GM13977 (cell line): ENCODE measurements at regions not wholly inside any gene's neighbourhood (a gene's known extent, or its start where the extent isn't known, plus 50 kb on each side); places are given as distances from the start of the nearest gene placed in this dataset.

Source experiments
- DNase-seq: peaks from one replicate; pipeline ENCODE4 v3.0.0; 2012; ENCODE audit warnings: low spot score
- in situ Hi-C: fragments of 300-500 bp; cut with MboI; formaldehyde crosslinking; loops from one replicate; pipeline ENCODE4 v1.12.0; 2022; ENCODE audit warnings: low sequenced_read_pairs, low pct_unique_long_range_greater_than_20kb, mixed read lengths, inconsistent platforms; ENCODE audit not compliant: unreplicated experiment
- TF ChIP-seq, protein P1 (sequence below): IDR thresholded peaks from 2 replicates; pipeline ENCODE4 v1.5.1; 2012; ENCODE audit warnings: mild to moderate bottlenecking, control low read depth; ENCODE audit not compliant: insufficient read depth; ENCODE audit errors: extremely low read depth, missing control alignments

DNA sequence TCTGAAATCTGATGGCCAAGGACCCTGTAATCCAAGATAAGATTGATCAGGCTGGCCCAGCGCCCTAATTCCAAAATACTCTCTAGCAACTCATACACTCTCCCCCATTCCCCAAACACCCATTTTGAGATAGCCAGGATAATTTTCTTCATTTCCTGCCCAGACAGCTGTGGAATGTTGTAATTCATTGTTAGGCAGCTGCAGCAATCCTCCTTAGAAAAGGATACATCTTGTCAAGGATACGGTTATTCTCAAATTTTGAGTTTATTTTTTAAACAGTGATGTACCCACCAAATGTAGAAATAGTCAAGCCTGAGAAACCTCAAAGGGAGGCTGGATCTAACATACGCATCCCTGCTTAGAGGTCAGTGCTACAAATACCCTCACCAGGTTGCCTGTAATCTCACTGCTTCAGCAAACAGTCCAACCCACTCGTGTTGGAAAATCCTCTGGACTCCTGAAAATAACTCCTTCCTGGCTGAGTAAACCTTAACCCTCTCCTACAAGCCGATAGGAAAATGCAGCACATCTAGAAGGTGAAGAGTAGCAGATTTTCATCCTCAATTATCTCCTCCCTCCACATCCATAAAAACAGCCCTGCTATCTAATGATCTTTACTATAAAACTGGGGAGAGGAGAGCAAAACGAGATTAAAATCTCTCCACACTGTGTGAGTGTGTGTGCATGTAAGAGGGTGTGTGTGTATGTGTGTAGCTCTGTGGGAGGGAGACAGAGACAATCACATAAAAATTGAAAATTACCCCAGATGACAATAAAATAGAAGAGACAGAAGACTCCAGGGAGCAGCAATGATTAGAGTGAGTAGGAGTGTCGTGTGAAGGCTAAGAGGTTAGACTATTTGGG lies 683.1 kb downstream of the DIAPH3 start:
- TF ChIP-seq, protein P1, sequence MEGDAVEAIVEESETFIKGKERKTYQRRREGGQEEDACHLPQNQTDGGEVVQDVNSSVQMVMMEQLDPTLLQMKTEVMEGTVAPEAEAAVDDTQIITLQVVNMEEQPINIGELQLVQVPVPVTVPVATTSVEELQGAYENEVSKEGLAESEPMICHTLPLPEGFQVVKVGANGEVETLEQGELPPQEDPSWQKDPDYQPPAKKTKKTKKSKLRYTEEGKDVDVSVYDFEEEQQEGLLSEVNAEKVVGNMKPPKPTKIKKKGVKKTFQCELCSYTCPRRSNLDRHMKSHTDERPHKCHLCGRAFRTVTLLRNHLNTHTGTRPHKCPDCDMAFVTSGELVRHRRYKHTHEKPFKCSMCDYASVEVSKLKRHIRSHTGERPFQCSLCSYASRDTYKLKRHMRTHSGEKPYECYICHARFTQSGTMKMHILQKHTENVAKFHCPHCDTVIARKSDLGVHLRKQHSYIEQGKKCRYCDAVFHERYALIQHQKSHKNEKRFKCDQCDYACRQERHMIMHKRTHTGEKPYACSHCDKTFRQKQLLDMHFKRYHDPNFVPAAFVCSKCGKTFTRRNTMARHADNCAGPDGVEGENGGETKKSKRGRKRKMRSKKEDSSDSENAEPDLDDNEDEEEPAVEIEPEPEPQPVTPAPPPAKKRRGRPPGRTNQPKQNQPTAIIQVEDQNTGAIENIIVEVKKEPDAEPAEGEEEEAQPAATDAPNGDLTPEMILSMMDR = no peak
- in situ Hi-C loops = no loop called here
- DNase-seq = no peak

DNA sequence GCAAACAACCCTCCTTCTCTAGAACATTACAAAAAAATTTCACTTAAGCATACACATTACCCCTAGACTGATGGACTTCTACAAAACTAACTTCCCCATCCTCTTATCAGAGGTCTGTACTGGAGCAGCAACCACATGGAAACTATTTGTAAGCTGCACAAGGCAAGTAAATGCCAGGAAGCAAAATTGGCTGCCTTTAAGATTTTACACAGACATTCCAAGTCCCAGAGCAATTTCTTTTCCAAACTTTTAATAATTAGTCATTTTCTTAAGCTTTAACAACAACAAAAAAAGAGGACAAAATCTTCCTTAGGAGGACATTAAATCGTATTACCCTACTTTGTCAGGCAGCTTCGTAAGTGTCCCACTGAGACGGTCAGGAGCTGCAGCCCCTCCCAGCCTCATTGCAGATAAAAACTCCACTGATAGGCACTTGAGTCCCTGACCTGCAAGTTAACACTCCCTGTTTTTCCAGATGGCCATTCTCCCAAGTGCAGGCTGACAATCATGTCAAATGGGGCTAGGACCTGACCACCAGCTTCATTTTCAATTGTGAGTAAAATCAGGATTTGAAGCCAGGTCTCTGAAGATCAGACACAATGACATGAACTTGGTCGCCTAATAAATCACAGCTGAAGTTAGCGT lies 680.1 kb downstream of the DIAPH3 start:
- TF ChIP-seq, protein P1 = no peak
- no peak for DNase-seq
- in situ Hi-C loops = no loop called here

DNA sequence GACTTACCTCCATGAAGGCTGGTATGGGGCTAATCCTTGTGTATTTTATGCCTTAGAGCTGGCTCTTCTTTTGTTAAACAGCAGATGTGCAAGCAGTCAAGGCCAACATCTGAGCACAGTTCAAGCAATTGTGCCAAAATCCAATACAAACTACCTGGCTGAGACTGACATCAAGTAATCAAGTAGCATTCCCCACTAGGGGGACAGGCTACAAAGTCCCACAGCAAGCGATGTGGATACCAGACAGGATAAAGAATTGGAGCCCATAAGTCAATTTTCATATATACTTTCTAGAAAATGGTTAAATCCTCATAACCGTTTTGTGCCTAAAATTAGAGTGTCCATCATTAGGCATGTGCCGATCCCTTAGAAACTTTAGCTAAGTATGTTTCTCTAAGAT lies 675.8 kb downstream of the DIAPH3 start:
- TF ChIP-seq, protein P1 = no peak
- DNase-seq = no peak
- in situ Hi-C loops = no loop called here

DNA sequence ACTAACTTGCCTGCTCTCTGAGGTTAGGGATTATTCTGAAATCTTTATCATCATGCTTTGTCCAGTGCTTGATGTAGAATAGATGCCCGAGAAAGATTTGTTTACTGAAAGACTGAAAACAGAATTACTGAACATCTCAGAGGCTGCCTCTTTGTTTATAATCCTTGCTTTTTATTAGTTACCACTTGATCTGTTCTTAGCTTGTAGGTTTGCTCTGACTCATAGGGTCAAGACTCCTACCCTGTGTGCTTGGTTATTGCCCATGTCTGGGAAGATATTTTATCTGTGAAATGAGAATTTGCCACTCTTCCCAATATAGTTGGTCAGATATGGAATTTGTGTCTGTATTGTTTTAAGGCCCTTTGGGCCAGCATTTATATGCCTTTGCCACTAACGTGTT lies 675.3 kb downstream of the DIAPH3 start:
- in situ Hi-C loops = no loop called here
- TF ChIP-seq, protein P1 = no peak
- no peak for DNase-seq

DNA sequence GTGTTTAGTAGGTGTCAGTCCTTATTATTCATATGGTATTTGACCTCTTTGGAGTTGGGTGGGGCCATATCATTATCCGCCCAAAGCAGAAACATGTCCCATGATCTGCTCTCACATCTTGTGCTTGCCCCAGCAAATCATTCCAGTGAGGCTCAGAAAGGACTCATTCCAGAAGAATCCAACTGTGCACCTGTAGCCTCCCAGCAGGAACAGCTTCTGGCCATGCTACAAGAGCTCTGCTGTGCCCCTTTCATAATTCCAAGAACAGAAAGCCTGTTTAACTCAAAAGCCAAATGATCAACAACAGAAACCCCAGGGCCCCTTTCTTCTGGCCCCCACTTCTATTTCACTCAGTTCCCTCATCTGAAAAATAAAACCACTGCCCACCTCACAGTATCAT lies 673.1 kb downstream of the DIAPH3 start:
- in situ Hi-C loops = no loop called here
- TF ChIP-seq, protein P1 = no peak
- no peak for DNase-seq

DNA sequence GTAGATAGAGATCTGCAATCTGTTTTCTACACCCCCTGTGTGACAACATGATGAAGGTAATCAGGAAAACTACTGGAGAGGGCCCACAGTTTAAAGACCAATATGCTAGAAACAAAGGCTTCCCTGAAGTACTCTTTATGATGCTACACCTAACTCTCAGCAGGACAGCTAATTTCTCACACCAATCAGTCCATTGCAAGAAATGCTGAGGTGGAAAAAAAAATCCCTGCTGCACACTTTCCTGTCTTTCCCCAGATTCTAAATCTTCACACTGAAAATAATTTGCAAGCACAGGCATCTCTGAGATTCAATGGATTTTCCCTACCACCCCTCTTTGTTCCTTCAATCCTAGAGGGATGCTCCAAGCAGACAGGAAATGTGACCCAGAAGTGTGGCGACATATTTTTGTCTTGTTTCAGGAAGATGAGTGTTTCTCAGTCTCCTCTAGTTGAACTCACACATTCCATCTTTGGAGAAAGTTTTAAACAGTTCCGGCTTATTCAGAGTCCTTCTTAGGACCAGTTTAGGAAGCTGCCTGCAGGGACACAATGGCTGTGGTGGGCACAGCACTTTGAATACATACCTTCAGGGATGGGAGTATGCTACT lies 671.6 kb downstream of the DIAPH3 start:
- in situ Hi-C loops = no loop called here
- TF ChIP-seq, protein P1 = no peak
- DNase-seq = no peak
